ENCODE measurements at regions not wholly inside any gene's neighbourhood (a gene's known extent, or its start where the extent isn't known, plus 50 kb on each side); places are given as distances from the start of the nearest gene placed in this dataset.

GRCh38 chr13:59493436-59493965, 670.2 kb downstream of the DIAPH3 start:
- no peak overlapping the region for H3K4me3 ChIP-seq
- no peaks in the 10 kb centered on the region for H3K27me3 ChIP-seq (ENCODE audit: insufficient read depth)
- no peak overlapping the region for H3K4me3 Mint-ChIP-seq
- H3K9me2 ChIP-seq (ENCODE audit: insufficient read depth): no peaks in the 10 kb centered on the region
- no peak overlapping the region for H3K27ac ChIP-seq (ENCODE audit: low read depth)
- no peaks in the 10 kb centered on the region for H3F3A ChIP-seq (replicated peaks; ENCODE audit: low read depth)
- no peaks in the 10 kb centered on the region for H3K36me3 Mint-ChIP-seq (ENCODE audit: low read depth)
- H3K36me3 ChIP-seq (ENCODE audit: insufficient read depth): no peaks in the 10 kb centered on the region
- H4K20me1 ChIP-seq (replicated peaks; ENCODE audit: insufficient read depth): no peaks in the 10 kb centered on the region
- H3K9me3 Mint-ChIP-seq: no peaks in the 10 kb centered on the region
- no peak overlapping the region for H3K4me2 ChIP-seq
- H3K4me1 Mint-ChIP-seq: peaks cover 29% of the 10 kb centered on the region
- TF ChIP-seq EZH2phosphoT487 (IDR thresholded peaks at IDR 0.05; ENCODE audit: unreplicated experiment) (no peak), ETS1 (IDR thresholded peaks at IDR 0.05) (no peak), CTCF (conservative IDR thresholded peaks at IDR 0.05; ENCODE audit: low read depth in 2 of 2) (no peak)
- no peak for ATAC-seq
- H2AFZ ChIP-seq: peak overlapping the region; percentile 73; the same call in 1 of the 2 replicates
- no peaks in the 10 kb centered on the region for H3K79me2 ChIP-seq (replicated peaks; ENCODE audit: insufficient read depth)
- DNase-seq (ENCODE audit: low spot score): no peak
- H3K27ac Mint-ChIP-seq: no peak overlapping the region
- H3K4me1 ChIP-seq (ENCODE audit: insufficient read depth): peaks cover 7% of the 10 kb centered on the region; the same call in 1 of the 2 replicates
- no peaks in the 10 kb centered on the region for H3K27me3 Mint-ChIP-seq (ENCODE audit: insufficient read depth, low read depth, poor library complexity)

GRCh38 chr13:59494151-59494550, 669.6 kb downstream of the DIAPH3 start:
- H3K27ac ChIP-seq (ENCODE audit: low read depth): no peak overlapping the region
- no peak overlapping the region for H3K4me2 ChIP-seq
- H3K79me2 ChIP-seq (replicated peaks; ENCODE audit: insufficient read depth): no peaks in the 10 kb centered on the region
- no peak overlapping the region for H3K4me3 ChIP-seq
- peaks cover 7% of the 10 kb centered on the region; the same call in 1 of the 2 replicates for H3K4me1 ChIP-seq (ENCODE audit: insufficient read depth)
- H3K27me3 ChIP-seq (ENCODE audit: insufficient read depth): no peaks in the 10 kb centered on the region
- no peaks in the 10 kb centered on the region for H3K36me3 ChIP-seq (ENCODE audit: insufficient read depth)
- Mint-ChIP-seq H3K36me3 (ENCODE audit: low read depth) (no peaks in the 10 kb centered on the region), H3K27ac (no peak overlapping the region), H3K9me3 (no peaks in the 10 kb centered on the region), H3K4me1 (peaks cover 29% of the 10 kb centered on the region), H3K4me3 (no peak overlapping the region), H3K27me3 (ENCODE audit: insufficient read depth, low read depth, poor library complexity) (no peaks in the 10 kb centered on the region)
- no peaks in the 10 kb centered on the region for H4K20me1 ChIP-seq (replicated peaks; ENCODE audit: insufficient read depth)
- DNase-seq (ENCODE audit: low spot score): no peak
- no peaks in the 10 kb centered on the region for H3F3A ChIP-seq (replicated peaks; ENCODE audit: low read depth)
- no peaks in the 10 kb centered on the region for H3K9me2 ChIP-seq (ENCODE audit: insufficient read depth)
- 0 out of 2 replicates have a peak overlapping the region, but pooled peaks have one; percentile 23 for H2AFZ ChIP-seq
- ATAC-seq: no peak
- TF ChIP-seq EZH2phosphoT487 (IDR thresholded peaks at IDR 0.05; ENCODE audit: unreplicated experiment) (no peak), ZNF462 (CRISPR knock-in tag; IDR thresholded peaks at IDR 0.05) (no peak), STAT1 (IDR thresholded peaks at IDR 0.05; ENCODE audit: unreplicated experiment) (no peak), CREB1 (CRISPR knock-in tag; IDR thresholded peaks at IDR 0.05; ENCODE audit: low read depth) (no peak), CTCF (conservative IDR thresholded peaks at IDR 0.05; ENCODE audit: low read depth in 2 of 2) (no peak), ZNF331 (CRISPR knock-in tag; IDR thresholded peaks at IDR 0.05; ENCODE audit: low read depth) (no peak), POLR2AphosphoS5 (IDR thresholded peaks at IDR 0.05; ENCODE audit: low read depth) (no peak), EZH2 (IDR thresholded peaks at IDR 0.05; ENCODE audit: low read depth, unreplicated experiment) (no peak), JUNB (IDR thresholded peaks at IDR 0.05; ENCODE audit: unreplicated experiment) (no peak)

All from GM23338 (cell line).